Adipocyte (in vitro differentiated cells): ENCODE measurements at regions not wholly inside any gene's neighbourhood (a gene's known extent, or its start where the extent isn't known, plus 50 kb on each side); places are given as distances from the start of the nearest gene placed in this dataset.
"Not testable (repeated sequence)": the region's sequence is repeated elsewhere in the genome, so short reads cannot be mapped to it uniquely, and the experiment has no call there.

Experiments
- DNase-seq: peaks from one replicate; pipeline ENCODE4 v3.0.0-alpha.2; 2015; ENCODE audit warnings: low read depth
- H3K27me3 ChIP-seq: replicated peaks from 2 replicates; pipeline ENCODE4 v1.7.0; 2013; ENCODE audit warnings: mild to moderate bottlenecking, low read length, moderate library complexity; ENCODE audit not compliant: control insufficient read depth, insufficient read depth
- H3K36me3 ChIP-seq: 2 replicates; pipeline ENCODE4 v1.7.0; 2013; ENCODE audit warnings: low read length, mild to moderate bottlenecking, moderate library complexity; ENCODE audit not compliant: control insufficient read depth, insufficient read depth, severe bottlenecking
- H3K4me1 ChIP-seq: 2 replicates; pipeline ENCODE4 v1.7.0; 2013; ENCODE audit warnings: mild to moderate bottlenecking, low read length, moderate library complexity; ENCODE audit not compliant: control insufficient read depth, insufficient read depth
- H3K4me3 ChIP-seq: 2 replicates; pipeline ENCODE4 v1.7.0; 2013; ENCODE audit warnings: mild to moderate bottlenecking, low read length, moderate library complexity
- H3K9ac ChIP-seq: 2 replicates; pipeline ENCODE4 v1.7.0; 2013; ENCODE audit warnings: mild to moderate bottlenecking, low read length, moderate library complexity
- H3K9me3 ChIP-seq: 2 replicates; pipeline ENCODE4 v1.7.0; 2013; ENCODE audit warnings: mild to moderate bottlenecking, low read length, moderate library complexity; ENCODE audit not compliant: control insufficient read depth

- Histone ChIP-seq H3K4me3 (no peak overlapping the region), H3K36me3 (no peaks in the 10 kb centered on the region), H3K27me3 (peaks cover 35% of the 10 kb centered on the region), H3K9me3 (peaks cover 5% of the 10 kb centered on the region), H3K9ac (no peak overlapping the region), H3K4me1 (no peaks in the 10 kb centered on the region)
- DNase-seq = no peak
Measured at GRCh38 chr1:116833718-116834117, 76.0 kb upstream of the PTGFRN start.

DNA sequence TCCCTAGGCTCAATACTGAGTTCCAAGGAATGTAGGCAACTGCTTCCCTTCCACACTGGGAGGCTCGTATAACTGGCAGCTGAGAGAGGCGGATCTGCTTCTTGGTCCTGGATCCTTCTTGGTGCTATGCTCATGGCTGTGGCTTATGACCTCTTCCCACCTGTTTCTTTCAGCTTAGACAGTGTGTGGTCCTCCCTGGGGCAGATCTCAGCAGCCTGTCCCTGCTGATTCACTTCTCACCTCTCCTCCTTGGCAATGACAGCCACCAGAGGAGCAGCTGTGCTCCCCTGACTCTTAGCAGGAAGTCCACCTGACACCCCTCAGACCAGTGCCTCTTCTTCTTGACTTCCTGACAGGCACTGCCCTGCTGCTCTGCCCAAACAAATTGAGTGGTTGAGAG, 75.1 kb upstream of the PTGFRN start:
- no peaks in the 10 kb centered on the region for H3K4me1 ChIP-seq
- peaks cover 5% of the 10 kb centered on the region for H3K9me3 ChIP-seq
- no peaks in the 10 kb centered on the region for H3K36me3 ChIP-seq
- peaks cover 40% of the 10 kb centered on the region for H3K27me3 ChIP-seq
- H3K4me3 ChIP-seq = no peak overlapping the region
- no peak overlapping the region for H3K9ac ChIP-seq
- no peak for DNase-seq

- Histone ChIP-seq H3K4me3 (no peak overlapping the region), H3K36me3 (no peaks in the 10 kb centered on the region), H3K4me1 (no peaks in the 10 kb centered on the region), H3K9me3 (peaks cover 5% of the 10 kb centered on the region), H3K27me3 (peaks cover 40% of the 10 kb centered on the region), H3K9ac (no peak overlapping the region)
- DNase-seq = no peak
Measured at GRCh38 chr1:116835161-116835560, 74.6 kb upstream of the PTGFRN start.

GRCh38 chr1:116836099-116836498, 73.6 kb upstream of the PTGFRN start:
- H3K27me3 ChIP-seq = peaks cover 40% of the 10 kb centered on the region

GRCh38 chr1:116841569-116842344, 68.0 kb upstream of the PTGFRN start:
- no peak for DNase-seq
- Histone ChIP-seq H3K9me3 (peaks cover 4% of the 10 kb centered on the region), H3K9ac (no peak overlapping the region), H3K27me3 (peaks cover 9% of the 10 kb centered on the region), H3K4me3 (no peak overlapping the region), H3K4me1 (no peaks in the 10 kb centered on the region), H3K36me3 (no peaks in the 10 kb centered on the region)

More at GRCh38 chr1:116836099-116836498, 73.6 kb upstream of the PTGFRN start:
- no peak for DNase-seq
- H3K36me3 ChIP-seq = no peaks in the 10 kb centered on the region
- H3K9ac ChIP-seq = no peak overlapping the region
- no peak overlapping the region for H3K4me3 ChIP-seq
- H3K9me3 ChIP-seq = peaks cover 5% of the 10 kb centered on the region
- no peaks in the 10 kb centered on the region for H3K4me1 ChIP-seq

DNA sequence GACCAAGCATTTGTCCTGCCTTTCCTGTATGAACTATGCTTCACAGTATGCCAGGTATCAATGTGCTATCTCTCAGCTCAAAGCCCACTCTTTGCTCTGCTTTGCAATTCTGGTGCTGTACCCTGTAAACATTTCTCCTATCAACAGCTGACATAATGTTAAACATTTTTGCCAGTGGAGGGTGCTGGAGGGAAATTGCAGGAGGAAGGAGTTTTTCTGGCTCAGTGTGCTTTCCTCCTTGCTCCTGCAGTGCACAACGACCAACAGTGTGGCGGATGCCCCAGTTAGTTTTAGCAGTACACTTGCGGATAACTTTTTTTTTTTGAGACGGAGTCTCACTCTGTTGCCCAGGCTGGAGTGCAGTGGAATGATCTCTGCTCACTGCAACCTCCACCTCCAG, 67.1 kb upstream of the PTGFRN start:
- no peaks in the 10 kb centered on the region for H3K36me3 ChIP-seq
- H3K4me1 ChIP-seq = peaks cover 4% of the 10 kb centered on the region
- H3K4me3 ChIP-seq = no peak overlapping the region
- H3K9me3 ChIP-seq = peaks cover 4% of the 10 kb centered on the region
- peaks cover 9% of the 10 kb centered on the region for H3K27me3 ChIP-seq
- DNase-seq = no peak
- no peak overlapping the region for H3K9ac ChIP-seq

- Histone ChIP-seq H3K9me3 (peaks cover 4% of the 10 kb centered on the region), H3K9ac (no peak overlapping the region), H3K4me1 (peaks cover 23% of the 10 kb centered on the region), H3K27me3 (peaks cover 4% of the 10 kb centered on the region), H3K4me3 (no peak overlapping the region), H3K36me3 (no peaks in the 10 kb centered on the region)
- no peak for DNase-seq
Measured at GRCh38 chr1:116844775-116845174, 64.9 kb upstream of the PTGFRN start.

DNA sequence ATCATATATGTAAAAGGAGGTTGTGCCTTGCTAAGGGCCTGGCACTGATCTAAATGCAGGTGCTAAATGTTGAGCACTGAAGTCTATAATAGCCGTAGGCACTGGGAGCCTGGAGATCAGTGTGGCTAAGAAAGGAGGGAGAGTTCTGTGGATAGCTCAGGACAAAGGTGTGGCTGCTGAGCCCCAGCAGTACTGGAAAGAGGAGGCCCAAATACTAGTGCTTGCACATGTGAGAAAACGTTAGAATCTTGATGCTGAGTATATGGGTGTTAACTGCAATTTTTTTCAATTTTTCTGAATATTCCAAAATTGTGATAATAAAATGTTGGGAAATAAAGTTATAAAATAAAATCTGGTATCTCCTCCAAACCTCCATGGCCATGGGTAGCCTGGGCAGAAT, 62.5 kb upstream of the PTGFRN start:
- Histone ChIP-seq H3K9ac (peak overlapping the region; percentile 31), H3K9me3 (peaks cover 4% of the 10 kb centered on the region), H3K4me1 (peaks cover 23% of the 10 kb centered on the region), H3K27me3 (no peaks in the 10 kb centered on the region), H3K4me3 (peak overlapping the region; percentile 60), H3K36me3 (no peaks in the 10 kb centered on the region)
- no peak for DNase-seq

DNA sequence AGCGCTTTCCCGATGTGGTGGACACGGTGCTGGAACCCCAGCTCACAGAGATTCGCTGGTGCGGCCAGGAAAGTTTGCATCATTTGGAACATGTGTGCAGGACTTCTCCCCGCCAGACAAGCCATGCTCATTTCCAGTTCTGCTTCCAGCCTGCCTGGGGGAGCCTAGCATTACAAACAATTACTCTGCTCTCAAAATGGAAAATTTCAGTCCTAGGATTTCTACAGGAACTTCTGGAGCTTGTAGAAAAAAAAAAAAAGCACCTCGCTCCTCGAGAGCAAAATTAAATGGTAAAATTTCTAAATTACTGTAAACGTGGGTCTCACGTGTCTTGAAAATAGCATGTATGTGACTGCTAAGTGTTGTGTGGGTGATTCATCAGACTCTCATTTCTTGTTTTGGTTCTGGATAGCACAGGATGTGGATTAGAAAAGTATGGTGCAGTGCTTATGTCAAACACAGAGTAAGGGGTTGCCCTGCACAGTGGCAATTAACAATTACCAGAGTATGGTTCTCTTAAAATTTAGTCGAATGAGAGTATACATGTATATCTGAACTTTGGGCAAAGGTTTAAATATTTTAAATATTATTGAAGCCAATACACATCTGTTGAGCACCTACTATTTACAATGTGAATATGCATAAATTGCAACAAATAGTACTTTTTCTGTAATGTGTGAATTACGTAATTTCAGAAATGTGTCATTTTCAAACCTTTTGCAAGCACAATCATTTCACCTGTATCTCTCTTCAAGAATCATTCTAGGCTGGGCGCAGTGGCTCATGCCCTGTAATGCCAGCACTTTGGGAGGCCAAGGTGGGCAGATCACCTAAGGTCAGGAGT, 61.8 kb upstream of the PTGFRN start:
- H3K4me3 ChIP-seq = peak overlapping the region; percentile 60
- DNase-seq = peak; percentile 71
- no peaks in the 10 kb centered on the region for H3K27me3 ChIP-seq
- peak overlapping the region; percentile 31 for H3K9ac ChIP-seq
- peaks cover 25% of the 10 kb centered on the region for H3K4me1 ChIP-seq
- H3K9me3 ChIP-seq = peaks cover 4% of the 10 kb centered on the region
- H3K36me3 ChIP-seq = no peaks in the 10 kb centered on the region

DNA sequence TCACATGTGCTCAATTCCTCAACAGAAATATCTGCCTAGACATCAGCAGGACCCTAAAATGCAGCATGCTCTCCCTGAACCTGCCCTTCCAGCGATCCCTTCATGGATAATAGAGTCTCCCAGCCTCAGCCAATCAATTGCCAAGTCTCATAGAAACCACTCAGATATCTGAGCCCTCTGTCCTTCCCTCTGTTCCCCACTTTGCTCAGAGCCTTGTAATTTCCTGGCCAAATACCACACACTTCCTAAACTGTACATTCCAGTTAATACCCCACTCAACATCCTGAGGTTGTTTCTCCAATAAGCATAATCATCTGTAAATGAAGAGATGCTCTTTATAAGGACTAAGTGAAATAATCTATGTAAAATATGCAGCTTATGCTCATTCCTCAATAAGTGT, 59.3 kb upstream of the PTGFRN start:
- DNase-seq = no peak
- Histone ChIP-seq H3K4me3 (no peak overlapping the region), H3K9me3 (no peaks in the 10 kb centered on the region), H3K4me1 (peaks cover 51% of the 10 kb centered on the region), H3K36me3 (no peaks in the 10 kb centered on the region), H3K27me3 (no peaks in the 10 kb centered on the region), H3K9ac (no peak overlapping the region)

DNA sequence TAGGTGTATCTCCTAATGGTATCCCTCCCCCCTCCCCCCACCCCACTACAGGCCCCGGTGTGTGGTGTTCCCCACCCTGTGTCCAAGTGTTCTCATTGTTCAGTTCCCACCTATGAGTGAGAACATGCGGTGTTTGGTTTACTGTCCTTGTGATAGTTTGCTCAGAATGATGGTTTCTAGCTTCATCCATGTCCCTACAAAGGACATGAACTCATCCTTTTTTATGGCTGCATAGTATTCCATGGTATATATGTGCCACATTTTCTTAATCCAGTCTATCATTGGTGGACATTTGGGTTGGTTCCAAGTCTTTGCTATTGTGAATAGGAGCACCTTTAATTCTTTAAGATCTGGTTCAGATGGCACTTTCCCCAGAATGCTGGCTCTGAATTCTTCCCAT, 58.5 kb upstream of the PTGFRN start:
- not testable (repeated sequence) for H3K9me3 ChIP-seq, H3K36me3 ChIP-seq, H3K4me3 ChIP-seq, H3K27me3 ChIP-seq, H3K9ac ChIP-seq, DNase-seq
- H3K4me1 ChIP-seq = peaks cover 58% of the 10 kb centered on the region
